Left cardiac atrium (tissue), 4 donors: ENCODE measurements at regions not wholly inside any gene's neighbourhood (a gene's known extent, or its start where the extent isn't known, plus 50 kb on each side); places are given as distances from the start of the nearest gene placed in this dataset.

ENCODE experiments used
- ATAC-seq, 2 donors: fragments of 200-7000 bp; cut with Tn5 transposase; one replicate each; pipeline ENCODE4 v1.9.1; 2020; ENCODE audit warnings: mild to moderate bottlenecking in 2 of 2, moderate library complexity in 2 of 2
- DNase-seq: peaks from one replicate; pipeline ENCODE4 v3.0.0-alpha.2; 2020
- intact Hi-C, 2 donors: fragments of 100-400 bp; cut with DNase I; formaldehyde crosslinking; loops; one replicate each; pipeline versions ENCODE4 v1.14.1 to v1.15.1; 2022 to 2023
- donor health status: DM: no; HTN: yes; CAD: no.
- donor health status: DM: no; HTN: yes; CAD: no; lungs with severe emphysema.
- donor health status: DM: yes; HTN: yes; CAD: no.
- donor health status: Dilated cardiomyopathy.

DNA sequence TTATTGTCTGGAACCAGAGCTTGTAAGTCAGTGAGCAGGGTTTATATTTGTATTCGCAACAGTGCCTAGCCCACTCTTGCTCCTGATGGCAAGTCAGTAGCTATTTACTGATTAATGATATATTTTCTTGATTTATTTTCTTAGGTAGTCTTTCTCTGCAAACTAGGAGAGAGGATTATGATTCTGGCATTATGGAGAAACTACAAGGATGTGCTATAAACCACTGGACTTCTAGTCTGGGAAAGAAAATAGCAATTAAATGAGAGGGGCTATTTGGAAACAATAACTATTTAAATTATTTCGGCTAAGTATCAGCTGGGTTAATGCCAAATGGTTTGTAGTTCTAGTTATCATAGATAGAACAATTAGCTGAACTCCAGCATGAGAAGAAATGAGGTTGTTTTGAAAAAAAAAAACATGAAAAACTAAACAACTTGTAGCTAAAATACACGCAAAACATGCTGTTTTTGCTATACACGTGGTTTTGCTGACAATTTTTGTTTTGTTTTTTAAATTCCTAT is 304.9 kb upstream of the TCF21 start:
- intact Hi-C loops, result no loop called here
- DNase-seq (no peak), ATAC-seq (no peak)

GRCh38 chr6:133584823-133585222 is 304.1 kb upstream of the TCF21 start:
- DNase-seq (no peak), ATAC-seq (no peak)
- intact Hi-C loops, result no loop called here

- DNase-seq (no peak), ATAC-seq (no peak)
- intact Hi-C loops, result no loop called here
These were observed 302.9 kb upstream of the TCF21 start for GRCh38 chr6:133585978-133586377.

DNA sequence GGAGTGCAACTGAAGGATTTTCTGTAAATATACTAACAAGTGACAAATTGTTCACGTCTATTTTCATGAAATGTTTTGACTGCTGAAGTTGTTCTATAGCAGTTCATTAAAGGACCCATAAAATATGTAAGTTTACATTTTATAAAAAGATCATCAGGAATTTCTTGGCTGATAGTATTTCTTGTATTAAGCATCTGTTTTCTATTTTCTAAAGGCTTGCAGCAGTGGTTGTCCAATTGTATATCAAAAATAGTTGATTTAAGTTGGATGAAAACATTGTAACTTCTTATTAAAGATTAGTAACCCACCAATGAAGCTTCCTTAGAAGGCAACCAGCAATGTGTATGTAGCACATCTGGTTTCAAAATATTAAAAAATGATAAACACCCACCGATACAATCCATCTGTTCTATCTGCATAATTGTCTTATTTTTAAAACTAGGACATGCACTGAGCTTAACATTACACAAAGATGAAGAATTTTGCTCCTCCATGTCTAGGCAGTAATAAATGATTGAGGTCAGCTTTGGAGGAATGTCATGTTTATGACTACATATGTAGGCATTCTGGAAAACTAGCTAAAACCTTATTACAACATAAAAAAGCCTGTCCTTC is 301.3 kb upstream of the TCF21 start:
- intact Hi-C loops, result no loop called here
- ATAC-seq (no peak), DNase-seq (no peak)

- no peak for ATAC-seq
- DNase-seq, result no peak
- intact Hi-C loops, result no loop called here
These were observed 298.7 kb upstream of the TCF21 start for GRCh38 chr6:133590196-133590595.

DNA sequence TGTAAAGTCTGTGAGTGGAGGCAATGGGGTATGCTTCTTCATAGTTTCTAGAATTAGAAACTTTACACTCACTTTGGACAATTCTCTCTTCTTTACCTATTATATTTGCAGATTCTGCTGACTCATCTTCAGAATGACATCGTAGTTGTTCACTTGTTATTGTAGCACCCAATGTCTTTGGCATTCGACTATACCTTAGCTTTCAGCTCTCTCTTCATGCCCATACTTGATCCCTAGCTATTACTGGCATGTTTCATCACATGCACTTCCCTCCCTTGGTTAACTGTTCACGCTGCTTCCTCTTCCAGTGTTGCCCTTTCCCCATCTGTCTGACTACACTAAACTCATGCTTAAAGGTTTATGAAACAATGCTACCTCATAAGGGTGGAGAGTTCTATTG is 298.1 kb upstream of the TCF21 start:
- intact Hi-C loops, result no loop called here
- ATAC-seq (no peak), DNase-seq (no peak)

GRCh38 chr6:133591275-133591674 is 297.6 kb upstream of the TCF21 start:
- DNase-seq, result no peak
- intact Hi-C loops, result no loop called here
- ATAC-seq, result no peak

GRCh38 chr6:133594652-133595110 is 294.2 kb upstream of the TCF21 start:
- ATAC-seq (no peak), DNase-seq (no peak)
- intact Hi-C loops, result no loop called here

- intact Hi-C loops, result no loop called here
These were observed 293.7 kb upstream of the TCF21 start for GRCh38 chr6:133595111-133595761.

DNA sequence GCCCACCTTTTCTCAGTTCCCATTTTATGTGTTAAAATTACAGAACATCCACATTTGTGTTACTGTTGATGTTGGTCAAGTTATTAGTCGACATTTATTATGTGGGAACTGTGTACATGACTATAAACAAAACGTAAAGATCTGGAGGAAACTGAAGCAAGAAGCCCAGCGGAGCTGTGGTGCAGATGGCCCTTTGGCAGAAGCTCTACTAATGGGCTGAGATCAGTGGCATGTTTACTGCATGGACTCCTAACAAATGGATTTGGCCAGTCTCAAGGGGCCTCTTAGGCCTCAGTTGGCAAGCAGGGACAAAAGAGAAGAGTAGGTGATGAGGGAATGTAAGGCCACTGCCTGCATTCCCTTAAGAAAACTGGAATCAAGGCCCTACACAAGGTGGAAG is 282.1 kb upstream of the TCF21 start:
- intact Hi-C loops, result no loop called here
- no peak for ATAC-seq
- DNase-seq, result no peak

More at GRCh38 chr6:133595111-133595761, 293.7 kb upstream of the TCF21 start:
- ATAC-seq, result no peak
- no peak for DNase-seq

- intact Hi-C loops, result no loop called here
- ATAC-seq (no peak), DNase-seq (no peak)
These were observed 280.3 kb upstream of the TCF21 start for GRCh38 chr6:133608620-133609019.

DNA sequence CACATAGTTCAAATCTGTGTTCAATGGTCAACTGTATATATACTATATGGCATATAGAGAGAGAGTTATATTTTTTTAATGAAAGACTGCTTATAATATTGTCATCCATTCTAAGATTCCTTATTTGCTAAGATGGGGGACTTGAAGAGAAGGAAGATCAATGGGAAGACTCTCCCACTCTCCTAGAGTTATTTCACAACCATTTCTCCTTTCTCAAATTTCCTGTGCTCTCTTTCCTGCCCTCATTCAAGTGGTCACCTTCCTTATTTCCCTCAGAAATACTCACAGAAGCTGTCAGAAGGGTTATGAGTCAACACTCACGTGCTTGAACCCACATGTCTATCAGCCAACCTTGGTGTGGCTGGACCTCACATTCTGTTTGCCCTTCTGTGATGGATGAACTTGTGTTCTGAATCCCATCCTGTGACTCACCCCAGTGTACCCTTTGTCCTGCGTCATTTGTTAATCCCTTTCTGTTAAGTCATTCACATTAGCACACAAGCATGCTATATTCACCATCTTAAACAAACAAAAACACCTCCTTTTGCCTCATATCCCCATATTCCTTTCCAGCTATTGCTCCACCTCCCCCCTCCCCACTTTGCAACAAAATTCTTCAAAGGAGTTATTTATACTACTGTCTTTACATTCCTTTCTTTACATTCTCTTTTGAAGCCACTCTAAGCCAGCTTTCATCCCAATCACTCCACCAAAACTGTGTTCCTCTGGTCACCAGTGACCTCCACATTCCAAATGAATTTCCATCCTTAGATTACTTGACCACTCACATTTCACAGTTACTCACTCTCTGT is 279.3 kb upstream of the TCF21 start:
- ATAC-seq (no peak), DNase-seq (no peak)

DNA sequence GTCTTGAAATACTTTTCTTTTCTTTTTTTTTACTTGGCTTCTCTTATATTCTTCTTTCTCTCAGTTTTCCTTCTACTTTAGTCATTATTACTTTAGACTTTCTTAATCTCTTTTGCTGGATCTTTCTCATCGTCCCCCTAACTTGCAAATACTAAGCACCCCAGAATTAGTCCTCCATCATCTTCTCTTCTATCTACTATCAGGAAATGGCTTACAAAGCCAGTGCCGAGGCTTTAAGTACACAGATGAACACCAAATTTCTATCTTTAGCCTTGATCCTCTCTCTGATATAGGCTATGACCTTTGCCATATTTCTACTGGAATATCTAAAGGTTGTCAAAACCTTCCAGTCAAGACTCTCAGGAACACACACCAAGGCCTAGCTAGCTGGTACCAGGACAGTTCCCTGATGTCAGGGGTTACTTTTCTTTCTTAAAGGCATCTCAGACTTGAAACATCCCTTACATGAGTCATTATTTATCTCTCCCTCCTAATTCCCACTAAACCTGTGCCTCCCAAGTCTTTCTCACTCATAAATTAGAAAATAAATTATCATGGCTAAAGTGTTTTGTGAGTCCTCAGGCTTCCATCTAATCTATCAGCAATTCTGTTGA is 278.6 kb upstream of the TCF21 start:
- DNase-seq, result no peak
- intact Hi-C loops, result no loop called here
- no peak for ATAC-seq

More for the DNA sequence above, 279.3 kb upstream of the TCF21 start:
- intact Hi-C loops, result no loop called here

DNA sequence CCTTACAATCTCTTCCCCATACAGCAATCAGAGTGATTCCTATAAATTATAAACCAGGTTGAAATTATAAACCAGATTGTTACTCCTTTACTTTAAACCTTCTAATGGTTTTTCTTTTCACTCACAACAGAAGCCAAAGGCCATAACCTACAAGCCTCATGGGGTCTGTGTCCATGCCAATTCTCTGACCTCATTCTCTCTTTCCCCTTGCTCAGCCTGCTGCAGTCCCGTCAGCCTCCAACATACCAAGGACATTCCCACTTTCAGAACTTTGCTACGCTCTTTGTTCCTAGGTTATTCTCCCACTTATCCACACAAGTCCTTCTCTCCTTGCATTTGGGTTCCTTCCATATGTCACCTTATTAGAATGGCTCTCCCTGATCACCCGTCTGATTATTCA is 277.9 kb upstream of the TCF21 start:
- DNase-seq, result no peak
- intact Hi-C loops, result no loop called here
- peak; percentile 43 to 71 for ATAC-seq

DNA sequence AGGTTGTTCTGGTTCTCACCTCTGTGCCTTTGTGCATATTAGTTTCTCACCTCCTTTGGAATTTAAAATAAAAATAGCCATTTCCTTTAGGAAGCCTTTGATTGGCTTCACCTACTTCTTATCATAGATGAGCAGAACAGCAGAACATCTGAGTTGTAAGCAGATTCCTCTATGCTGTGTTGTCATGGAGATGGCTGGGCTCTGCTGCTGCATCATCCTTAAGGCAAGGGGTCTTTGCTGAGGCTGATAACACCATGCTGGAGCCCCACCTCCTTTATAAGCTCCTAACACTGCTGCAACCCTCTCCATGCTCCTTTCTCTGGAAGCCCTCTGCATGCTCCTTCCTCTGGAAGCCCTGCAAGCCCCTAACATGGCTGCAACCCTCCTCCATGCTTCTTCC is 276.5 kb upstream of the TCF21 start:
- ATAC-seq (no peak), DNase-seq (no peak)

GRCh38 chr6:133613211-133613610 is 275.7 kb upstream of the TCF21 start:
- intact Hi-C loops, result no loop called here
- no peak for DNase-seq

More for the DNA sequence above, 276.5 kb upstream of the TCF21 start:
- intact Hi-C loops, result no loop called here

GRCh38 chr6:133621751-133622150 is 267.2 kb upstream of the TCF21 start:
- no peak for DNase-seq
- intact Hi-C loops, result no loop called here
- ATAC-seq, result peak in 1 of 2 donors; percentile 19

More at GRCh38 chr6:133613211-133613610, 275.7 kb upstream of the TCF21 start:
- no peak for ATAC-seq

- ATAC-seq, result peak; percentile 49 to 85
These were observed 265.8 kb upstream of the TCF21 start for GRCh38 chr6:133623065-133623464.

GRCh38 chr6:133623621-133624020 is 265.3 kb upstream of the TCF21 start:
- no peak for DNase-seq
- intact Hi-C loops, result no loop called here
- no peak for ATAC-seq

More at GRCh38 chr6:133623065-133623464, 265.8 kb upstream of the TCF21 start:
- intact Hi-C loops, result no loop called here
- DNase-seq, result no peak
